ENCODE measurements at regions not wholly inside any gene's neighbourhood (a gene's known extent, or its start where the extent isn't known, plus 50 kb on each side); places are given as distances from the start of the nearest gene placed in this dataset.

DNA sequence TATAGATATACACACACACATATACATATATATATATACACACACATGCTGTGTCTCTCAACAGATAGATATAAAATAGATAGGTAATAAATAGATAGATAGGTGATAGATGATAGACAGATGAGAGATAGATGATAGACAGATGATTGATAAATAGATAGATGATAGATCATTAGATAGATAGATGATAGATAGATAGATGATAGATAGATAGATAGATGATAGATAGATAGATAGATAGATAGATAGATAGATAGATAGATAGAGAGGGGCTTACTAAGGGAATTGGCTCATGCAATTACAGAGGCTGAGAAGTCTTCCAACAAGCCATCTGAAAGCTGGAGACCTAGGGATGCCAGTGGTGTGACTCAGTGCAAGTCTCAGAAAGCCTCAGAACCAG, 394.5 kb downstream of the ICE1 start:
- Mint-ChIP-seq H3K27ac (no peak overlapping the region), H3K4me3 (no peak overlapping the region), H3K9me3 (no peaks in the 10 kb centered on the region), H3K36me3 (no peaks in the 10 kb centered on the region), H3K27me3 (peaks cover 6% of the 10 kb centered on the region), H3K4me1 (ENCODE audit: unreplicated experiment) (no peaks in the 10 kb centered on the region)
- no peak for DNase-seq (ENCODE audit: extremely low spot score, unreplicated experiment)
- TF ChIP-seq, protein P1, sequence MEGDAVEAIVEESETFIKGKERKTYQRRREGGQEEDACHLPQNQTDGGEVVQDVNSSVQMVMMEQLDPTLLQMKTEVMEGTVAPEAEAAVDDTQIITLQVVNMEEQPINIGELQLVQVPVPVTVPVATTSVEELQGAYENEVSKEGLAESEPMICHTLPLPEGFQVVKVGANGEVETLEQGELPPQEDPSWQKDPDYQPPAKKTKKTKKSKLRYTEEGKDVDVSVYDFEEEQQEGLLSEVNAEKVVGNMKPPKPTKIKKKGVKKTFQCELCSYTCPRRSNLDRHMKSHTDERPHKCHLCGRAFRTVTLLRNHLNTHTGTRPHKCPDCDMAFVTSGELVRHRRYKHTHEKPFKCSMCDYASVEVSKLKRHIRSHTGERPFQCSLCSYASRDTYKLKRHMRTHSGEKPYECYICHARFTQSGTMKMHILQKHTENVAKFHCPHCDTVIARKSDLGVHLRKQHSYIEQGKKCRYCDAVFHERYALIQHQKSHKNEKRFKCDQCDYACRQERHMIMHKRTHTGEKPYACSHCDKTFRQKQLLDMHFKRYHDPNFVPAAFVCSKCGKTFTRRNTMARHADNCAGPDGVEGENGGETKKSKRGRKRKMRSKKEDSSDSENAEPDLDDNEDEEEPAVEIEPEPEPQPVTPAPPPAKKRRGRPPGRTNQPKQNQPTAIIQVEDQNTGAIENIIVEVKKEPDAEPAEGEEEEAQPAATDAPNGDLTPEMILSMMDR (conservative IDR thresholded peaks at IDR 0.05): no peak

DNA sequence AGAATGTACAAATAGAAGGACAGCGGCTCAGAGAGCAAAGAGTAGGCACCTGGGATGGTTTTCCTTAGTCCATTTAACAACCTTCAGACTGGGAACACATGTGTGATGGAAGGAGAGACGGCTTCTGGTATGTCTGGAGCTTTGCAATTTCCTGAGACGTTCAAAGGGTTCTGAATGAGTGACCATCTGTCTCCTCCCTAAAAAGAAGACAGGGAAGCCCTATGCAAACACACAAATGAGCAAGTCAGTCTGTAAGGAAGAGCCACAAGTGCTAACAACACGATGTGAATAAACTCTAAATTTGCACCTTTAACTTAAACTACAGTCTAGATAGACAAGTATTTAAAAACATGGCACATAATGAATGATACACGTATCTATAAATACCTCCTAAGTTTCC, 391.0 kb downstream of the ICE1 start:
- Mint-ChIP-seq H3K4me3 (no peak overlapping the region), H3K9me3 (no peaks in the 10 kb centered on the region), H3K27ac (no peak overlapping the region), H3K4me1 (ENCODE audit: unreplicated experiment) (no peaks in the 10 kb centered on the region), H3K27me3 (peaks cover 6% of the 10 kb centered on the region), H3K36me3 (no peaks in the 10 kb centered on the region)
- TF ChIP-seq, protein P1 (conservative IDR thresholded peaks at IDR 0.05): no peak
- no peak for DNase-seq (ENCODE audit: extremely low spot score, unreplicated experiment)

DNA sequence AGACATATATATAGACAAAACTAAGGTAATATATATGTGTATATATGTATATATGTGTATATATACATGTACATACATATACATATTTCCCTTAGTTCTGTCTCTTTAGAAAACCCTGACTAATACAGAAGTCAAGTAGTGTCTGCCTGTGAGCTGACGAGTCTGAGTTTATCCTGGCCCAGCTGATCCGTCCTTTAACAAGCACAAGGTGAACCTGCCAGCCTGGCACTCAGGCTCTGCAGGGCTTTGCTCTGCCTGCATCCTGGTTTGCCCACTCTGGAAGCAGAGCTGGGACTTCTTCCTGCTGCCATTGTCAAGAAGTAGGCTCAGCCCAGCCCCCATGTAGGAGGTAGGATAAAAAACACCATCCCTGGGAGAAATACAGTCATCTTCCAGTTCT, 388.0 kb downstream of the ICE1 start:
- Mint-ChIP-seq H3K9me3 (no peaks in the 10 kb centered on the region), H3K36me3 (no peaks in the 10 kb centered on the region), H3K27me3 (peaks cover 6% of the 10 kb centered on the region), H3K4me3 (no peak overlapping the region), H3K4me1 (ENCODE audit: unreplicated experiment) (no peaks in the 10 kb centered on the region), H3K27ac (no peak overlapping the region)
- DNase-seq (ENCODE audit: extremely low spot score, unreplicated experiment): no peak
- TF ChIP-seq, protein P1 (conservative IDR thresholded peaks at IDR 0.05): no peak

DNA sequence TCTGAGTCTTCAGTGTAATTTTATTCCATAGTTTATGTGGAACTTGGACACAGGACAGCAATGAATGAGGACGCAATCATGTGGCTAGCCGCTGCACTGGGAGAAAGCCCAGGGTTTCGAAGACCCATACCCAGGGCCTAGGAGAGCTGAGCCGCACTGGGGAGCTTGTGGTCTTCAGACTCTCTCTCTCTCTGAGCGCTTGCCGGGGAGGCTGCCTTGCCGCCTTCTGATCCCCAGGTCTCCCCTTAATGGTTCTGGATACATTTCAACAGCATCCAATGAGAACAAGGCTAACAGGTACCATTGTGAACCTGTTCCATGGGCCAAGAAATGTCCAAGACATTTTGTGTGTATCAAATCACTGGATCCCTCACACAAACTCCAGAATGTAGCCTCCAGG, 383.4 kb downstream of the ICE1 start:
- H3K4me3 Mint-ChIP-seq: no peak overlapping the region
- no peaks in the 10 kb centered on the region for H3K27me3 Mint-ChIP-seq
- H3K27ac Mint-ChIP-seq: no peak overlapping the region
- H3K36me3 Mint-ChIP-seq: no peaks in the 10 kb centered on the region
- H3K9me3 Mint-ChIP-seq: no peaks in the 10 kb centered on the region
- no peaks in the 10 kb centered on the region for H3K4me1 Mint-ChIP-seq (ENCODE audit: unreplicated experiment)
- DNase-seq (ENCODE audit: extremely low spot score, unreplicated experiment): no peak
- TF ChIP-seq, protein P1 (conservative IDR thresholded peaks at IDR 0.05): no peak

DNA sequence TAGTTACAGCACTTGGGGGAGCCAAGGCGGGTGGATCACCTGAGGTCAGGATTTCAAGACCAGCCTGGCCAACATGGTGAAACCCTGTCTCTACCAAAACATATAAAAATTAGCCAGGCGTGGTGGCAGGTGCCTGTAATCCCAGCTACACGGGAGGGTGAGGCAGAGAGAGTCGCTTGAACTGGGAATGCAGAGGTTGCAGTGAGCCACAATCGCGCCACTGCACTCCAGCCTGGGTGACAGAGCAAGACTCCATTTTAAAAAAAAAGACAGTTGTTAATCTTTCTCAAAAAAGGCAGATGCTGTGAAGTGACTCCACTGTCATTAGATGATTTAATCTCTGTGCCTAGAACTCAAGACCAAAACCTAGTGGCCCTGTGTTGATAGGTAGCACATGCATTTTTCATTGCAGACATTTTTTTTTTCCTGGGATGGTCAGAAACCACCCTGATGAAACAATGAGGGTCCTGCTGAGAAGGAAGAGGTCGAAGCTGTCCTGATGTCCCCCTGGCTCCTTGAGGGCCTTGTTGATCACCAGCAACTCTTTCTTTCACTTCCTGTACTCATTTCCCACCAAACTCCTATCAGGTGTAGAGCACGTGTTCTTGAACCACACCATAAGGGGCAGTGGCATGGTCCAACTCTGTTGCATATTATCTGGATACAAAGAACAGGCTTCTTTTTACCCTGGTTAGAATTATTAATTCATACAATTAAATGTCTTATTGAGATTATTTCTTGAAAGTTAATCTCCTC, 382.2 kb downstream of the ICE1 start:
- no peak overlapping the region for H3K4me3 Mint-ChIP-seq

More for the DNA sequence above, 382.2 kb downstream of the ICE1 start:
- TF ChIP-seq, protein P1 (conservative IDR thresholded peaks at IDR 0.05): no peak
- Mint-ChIP-seq H3K27me3 (no peaks in the 10 kb centered on the region), H3K36me3 (no peaks in the 10 kb centered on the region), H3K9me3 (no peaks in the 10 kb centered on the region), H3K27ac (no peak overlapping the region), H3K4me1 (ENCODE audit: unreplicated experiment) (no peaks in the 10 kb centered on the region)
- no peak for DNase-seq (ENCODE audit: extremely low spot score, unreplicated experiment)
